ENCODE measurements at regions not wholly inside any gene's neighbourhood (a gene's known extent, or its start where the extent isn't known, plus 50 kb on each side); places are given as distances from the start of the nearest gene placed in this dataset.

GRCh38 chrX:20522420-20522819 lies 255.7 kb upstream of the RPS6KA3 start:
- no peak for DNase-seq (ENCODE audit: low spot score)

GRCh38 chrX:20521222-20521621 lies 254.5 kb upstream of the RPS6KA3 start:
- DNase-seq (ENCODE audit: low spot score) = no peak

GRCh38 chrX:20519826-20520225 lies 253.1 kb upstream of the RPS6KA3 start:
- DNase-seq (ENCODE audit: low spot score) = no peak

- DNase-seq (ENCODE audit: low spot score) = no peak
Measured at GRCh38 chrX:20519146-20519545, 252.4 kb upstream of the RPS6KA3 start.

DNA sequence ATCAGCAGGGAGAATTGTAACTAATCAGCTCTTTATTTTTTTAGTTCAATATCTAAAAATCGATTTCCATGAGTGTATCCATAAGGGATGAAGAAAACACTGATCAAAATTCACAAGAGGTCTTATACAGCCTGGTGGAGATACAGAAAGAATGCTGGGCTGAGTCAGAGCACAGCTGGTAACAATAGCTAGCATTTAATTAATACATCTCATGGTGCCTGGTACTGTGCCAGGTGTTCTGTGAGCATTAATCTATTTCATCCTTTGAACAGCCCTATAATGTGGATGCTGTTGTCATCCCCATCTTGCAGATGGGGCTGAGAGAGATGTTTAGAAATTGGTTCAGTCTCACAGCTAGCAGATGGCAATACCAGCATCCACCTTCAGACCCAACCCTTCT lies 250.9 kb upstream of the RPS6KA3 start:
- no peak for DNase-seq (ENCODE audit: low spot score)

DNA sequence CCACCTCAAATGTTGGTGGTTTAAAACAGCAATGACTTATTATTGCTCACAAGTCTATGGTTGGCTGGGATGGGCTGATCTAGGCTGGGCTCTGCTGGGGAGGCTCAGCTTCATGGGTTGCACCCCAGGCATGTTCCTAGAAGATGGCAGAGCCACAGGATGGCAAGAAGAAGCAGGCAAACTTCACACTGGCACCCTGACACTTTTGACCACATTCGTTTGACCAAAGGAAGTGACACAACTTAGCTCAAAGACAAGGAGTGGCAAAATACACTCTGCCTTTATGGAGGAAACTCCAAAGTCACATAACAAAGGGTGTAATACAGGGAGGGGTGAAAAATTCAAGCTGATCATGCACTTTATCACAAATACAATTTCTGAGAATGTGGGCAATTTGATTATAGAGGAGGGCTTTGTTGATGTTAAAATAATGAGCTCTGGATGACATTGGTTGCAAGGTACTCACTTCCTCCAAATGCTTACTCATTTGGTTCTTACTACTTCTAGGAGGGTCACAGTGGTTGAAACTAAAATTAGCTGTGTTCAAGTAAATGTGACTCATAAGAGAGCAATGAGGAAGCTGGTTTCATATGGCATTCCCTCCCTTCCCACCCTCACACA lies 249.2 kb upstream of the RPS6KA3 start:
- no peak for DNase-seq (ENCODE audit: low spot score)

- DNase-seq (ENCODE audit: low spot score) = no peak
Measured at GRCh38 chrX:20514358-20514757, 247.6 kb upstream of the RPS6KA3 start.

DNA sequence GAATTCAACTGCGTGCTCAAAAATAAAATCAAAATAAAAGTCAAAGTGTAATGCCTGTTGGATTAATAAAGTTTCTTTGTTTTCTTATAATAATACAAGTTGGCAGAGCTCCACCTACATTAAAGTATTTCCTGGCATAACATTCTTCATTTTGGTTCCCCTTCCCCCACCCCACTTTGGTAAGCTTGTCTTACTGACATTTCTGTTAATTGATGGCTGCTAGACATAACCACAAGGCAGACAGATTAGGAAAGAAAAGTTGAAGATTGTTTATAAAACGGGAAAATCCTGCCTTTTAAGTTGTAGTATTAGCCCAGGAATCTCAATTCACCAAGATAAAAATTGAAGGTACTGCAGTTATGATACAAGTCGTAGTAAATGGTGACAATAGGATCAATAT lies 246.5 kb upstream of the RPS6KA3 start:
- no peak for DNase-seq (ENCODE audit: low spot score)

GRCh38 chrX:20511792-20512191 lies 245.1 kb upstream of the RPS6KA3 start:
- DNase-seq (ENCODE audit: low spot score) = no peak

DNA sequence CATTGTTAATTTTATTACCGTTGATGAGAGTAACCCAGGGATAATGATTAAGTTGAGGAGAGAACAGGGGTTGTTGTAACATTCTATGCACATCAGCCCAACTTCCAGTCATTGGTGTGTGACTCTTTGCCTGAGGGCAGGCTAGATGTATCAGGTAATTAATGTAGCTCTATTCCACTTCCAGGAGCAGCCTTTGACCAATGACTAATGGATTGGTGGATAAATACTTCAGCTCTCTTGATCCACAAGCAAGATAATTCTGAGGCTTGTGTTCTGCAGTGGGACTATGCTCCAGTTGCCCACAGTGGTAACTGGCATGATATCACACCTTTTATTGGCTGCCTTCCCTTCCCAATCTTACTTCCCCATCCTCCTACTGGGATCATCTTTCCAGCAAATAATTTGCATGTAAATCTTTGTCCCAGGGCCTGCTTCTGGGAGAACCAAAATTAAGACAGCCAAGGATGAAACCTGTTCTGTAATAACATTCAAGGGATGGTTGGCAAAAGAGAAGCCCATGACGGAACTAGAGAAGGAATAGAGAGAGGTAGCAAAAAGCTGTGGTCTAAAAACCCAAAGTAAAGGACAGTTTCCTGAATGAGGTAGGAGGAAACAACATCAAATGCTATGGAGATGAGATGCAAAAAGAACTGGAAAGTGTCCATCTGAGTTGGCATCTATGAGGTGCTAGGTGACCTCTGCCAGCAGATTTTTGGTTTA lies 241.4 kb upstream of the RPS6KA3 start:
- DNase-seq (ENCODE audit: low spot score) = no peak

DNA sequence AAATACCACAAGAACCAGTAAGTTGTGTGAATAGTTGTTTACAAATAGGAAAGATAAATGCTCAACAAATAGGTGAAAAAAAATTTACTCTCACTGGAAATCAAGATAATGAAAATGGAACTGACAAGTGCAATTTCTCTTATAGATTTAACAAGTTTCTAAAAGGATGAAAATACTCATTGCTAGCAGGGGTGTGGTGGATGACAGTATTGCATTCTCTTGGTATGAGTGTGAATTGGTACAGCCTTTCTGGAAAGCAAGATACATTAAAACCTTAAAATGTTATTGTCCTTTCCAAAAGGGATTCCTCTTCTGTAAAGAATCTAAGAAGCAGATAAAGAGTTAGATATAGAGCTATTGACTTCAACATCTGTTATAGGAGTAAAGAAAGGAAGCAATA lies 240.0 kb upstream of the RPS6KA3 start:
- no peak for DNase-seq (ENCODE audit: low spot score)

DNA sequence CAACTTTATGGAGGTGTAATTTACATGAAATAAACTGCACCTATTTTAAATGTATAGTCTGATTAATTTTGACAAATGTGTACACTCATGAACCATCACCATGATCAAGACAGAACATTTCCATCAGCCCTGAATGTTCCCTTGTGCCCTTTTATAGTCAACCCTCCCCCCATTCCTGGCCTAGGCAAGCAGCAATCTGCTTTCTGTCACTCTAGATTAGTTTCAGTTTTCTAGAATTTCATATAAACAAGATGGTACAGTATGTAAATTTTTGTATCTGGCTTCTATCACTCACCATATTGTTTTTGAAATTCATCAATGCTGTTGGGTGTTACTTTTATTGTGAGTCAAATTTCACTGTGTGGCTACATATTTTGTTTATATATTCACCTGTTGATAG lies 234.2 kb upstream of the RPS6KA3 start:
- no peak for DNase-seq (ENCODE audit: low spot score)

- DNase-seq (ENCODE audit: low spot score) = no peak
Measured at GRCh38 chrX:20500171-20500865, 233.6 kb upstream of the RPS6KA3 start.

DNA sequence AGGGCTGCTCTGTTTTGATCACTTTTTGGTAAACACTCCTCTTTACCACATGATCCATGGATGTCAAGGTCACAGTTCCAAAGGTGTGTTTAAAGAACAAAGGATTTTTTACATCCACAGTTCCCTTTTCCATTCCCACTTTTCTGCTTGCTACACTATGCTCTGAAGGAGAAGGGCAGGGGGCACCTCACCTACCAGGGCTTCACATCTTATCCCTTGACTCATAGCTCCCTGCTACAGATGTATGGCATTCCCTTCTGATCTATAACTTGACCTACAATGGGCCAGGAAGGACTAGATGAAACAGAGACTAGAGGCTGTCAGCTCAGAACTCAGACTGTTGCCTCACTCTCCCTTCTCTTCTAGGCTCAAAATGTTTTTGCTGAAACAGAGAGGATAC lies 233.1 kb upstream of the RPS6KA3 start:
- no peak for DNase-seq (ENCODE audit: low spot score)

DNA sequence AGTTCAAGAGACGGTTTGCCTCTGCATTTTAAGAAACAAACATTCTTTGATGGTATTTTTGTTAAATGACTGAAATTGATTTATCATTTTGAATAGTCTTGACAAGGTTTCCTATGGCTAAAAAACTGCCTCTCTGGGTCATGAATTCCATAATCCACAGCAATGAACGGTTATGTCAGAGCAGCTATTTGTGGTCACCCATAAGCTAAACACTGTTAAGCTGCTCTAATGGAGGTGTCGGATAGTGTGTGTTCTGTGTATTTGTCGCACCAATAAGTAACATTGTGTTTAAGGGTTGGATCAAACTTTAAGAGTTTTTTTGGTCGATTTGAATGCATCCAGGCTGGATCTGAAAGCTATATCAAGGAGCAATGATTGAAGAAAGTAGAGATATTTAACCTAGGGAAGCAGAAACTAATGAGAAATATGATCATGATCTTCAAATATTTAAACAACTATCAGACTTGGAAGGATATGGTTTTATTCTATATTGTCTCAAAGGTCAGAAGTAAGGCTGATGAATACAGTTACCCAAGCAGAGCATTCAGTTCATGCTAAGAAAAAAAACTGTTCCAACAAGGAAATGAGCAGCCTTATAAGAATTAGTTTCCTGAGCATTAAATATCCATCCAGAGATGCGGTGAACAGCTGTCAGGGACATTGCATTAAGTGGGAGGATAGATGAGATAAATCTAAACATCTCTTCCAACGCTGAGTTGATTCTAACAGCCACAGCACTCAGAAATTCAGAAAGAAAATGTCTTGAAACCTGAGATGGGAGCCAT lies 232.3 kb upstream of the RPS6KA3 start:
- no peak for DNase-seq (ENCODE audit: low spot score)

- no peak for DNase-seq (ENCODE audit: low spot score)
Measured at GRCh38 chrX:20495575-20495974, 228.9 kb upstream of the RPS6KA3 start.

- no peak for DNase-seq (ENCODE audit: low spot score)
Measured at GRCh38 chrX:20488473-20488872, 221.8 kb upstream of the RPS6KA3 start.

GRCh38 chrX:20487227-20487626 lies 220.5 kb upstream of the RPS6KA3 start:
- DNase-seq (ENCODE audit: low spot score) = no peak

- DNase-seq (ENCODE audit: low spot score) = no peak
Measured at GRCh38 chrX:20481632-20482031, 214.9 kb upstream of the RPS6KA3 start.

GRCh38 chrX:20479896-20480295 lies 213.2 kb upstream of the RPS6KA3 start:
- no peak for DNase-seq (ENCODE audit: low spot score)

GRCh38 chrX:20479048-20479447 lies 212.3 kb upstream of the RPS6KA3 start:
- DNase-seq (ENCODE audit: low spot score) = no peak

DNA sequence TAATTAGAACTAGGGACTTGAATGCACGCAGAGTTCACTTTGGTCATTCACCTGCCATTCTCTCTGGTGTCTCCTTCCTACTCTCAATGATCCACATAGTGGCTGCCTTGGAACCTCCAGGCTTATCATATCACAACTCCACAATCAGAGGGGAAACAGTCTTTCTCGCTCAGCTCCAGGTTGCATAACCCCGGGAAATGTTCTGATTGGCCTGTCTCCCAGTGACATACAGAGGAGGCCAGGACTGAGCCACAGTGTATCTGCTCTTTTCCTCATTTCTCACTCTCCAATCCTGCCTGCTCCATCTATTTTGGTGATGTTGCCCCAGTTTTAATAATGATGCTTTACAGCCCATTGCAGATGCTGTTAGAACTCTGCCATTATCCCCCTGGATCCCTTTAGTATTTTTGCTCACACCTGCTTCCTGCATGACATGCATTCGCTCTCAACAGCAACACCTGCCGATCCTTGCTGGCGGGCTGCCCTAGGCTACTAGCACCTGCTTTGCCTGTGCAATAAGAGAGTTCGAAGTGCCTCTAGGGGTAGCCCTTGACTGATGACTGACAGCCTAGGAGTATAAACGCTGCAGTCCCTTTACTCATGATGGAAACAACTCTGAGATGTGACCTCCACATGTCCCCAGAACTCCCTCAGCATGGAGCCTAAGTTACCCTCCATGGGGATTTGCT lies 211.3 kb upstream of the RPS6KA3 start:
- no peak for DNase-seq (ENCODE audit: low spot score)
